SK-N-MC (cell line): ENCODE measurements at regions not wholly inside any gene's neighbourhood (a gene's known extent, or its start where the extent isn't known, plus 50 kb on each side); places are given as distances from the start of the nearest gene placed in this dataset.

Experiments used
- EZH2 ChIP-seq: fragments of 200-600 bp; sonication (generic); IDR thresholded peaks from one replicate; pipeline ENCODE4 v1.6.1; 2017; ENCODE audit warnings: antibody characterized with exemption
- FOXP2 ChIP-seq: optimal IDR thresholded peaks from 2 replicates; pipeline ENCODE3; 2011; ENCODE audit warnings: mild to moderate bottlenecking, moderate library complexity; ENCODE audit not compliant: insufficient read depth; ENCODE audit errors: extremely low read length, control extremely low read depth
- POLR2AphosphoS5 ChIP-seq: IDR thresholded peaks from 2 replicates; pipeline ENCODE4 v1.6.1; 2012; ENCODE audit warnings: mild to moderate bottlenecking, low read depth, low read length, borderline replicate concordance

DNA sequence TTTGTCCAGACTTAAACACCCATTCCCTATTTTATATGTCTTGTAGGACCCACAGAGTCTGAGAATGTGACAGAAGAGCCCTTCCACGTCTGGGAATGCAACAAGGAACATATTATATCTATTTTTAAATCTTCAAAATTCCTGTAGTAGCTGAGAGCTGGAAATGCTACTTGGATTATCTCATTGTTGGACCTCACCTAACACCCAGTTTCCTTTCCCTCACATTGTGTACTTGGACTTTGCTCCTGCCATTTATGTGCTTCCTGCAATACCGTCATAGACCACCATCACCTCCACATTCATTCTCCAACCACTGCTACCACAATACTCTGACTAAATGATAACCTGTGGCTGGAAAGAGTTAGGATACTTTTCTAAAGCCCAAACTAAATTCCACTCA is 335.4 kb downstream of the COL12A1 start:
- TF ChIP-seq POLR2AphosphoS5 (no peak), EZH2 (no peak), FOXP2 (no peak)
